ENCODE measurements at regions not wholly inside any gene's neighbourhood (a gene's known extent, or its start where the extent isn't known, plus 50 kb on each side); places are given as distances from the start of the nearest gene placed in this dataset.

DNA sequence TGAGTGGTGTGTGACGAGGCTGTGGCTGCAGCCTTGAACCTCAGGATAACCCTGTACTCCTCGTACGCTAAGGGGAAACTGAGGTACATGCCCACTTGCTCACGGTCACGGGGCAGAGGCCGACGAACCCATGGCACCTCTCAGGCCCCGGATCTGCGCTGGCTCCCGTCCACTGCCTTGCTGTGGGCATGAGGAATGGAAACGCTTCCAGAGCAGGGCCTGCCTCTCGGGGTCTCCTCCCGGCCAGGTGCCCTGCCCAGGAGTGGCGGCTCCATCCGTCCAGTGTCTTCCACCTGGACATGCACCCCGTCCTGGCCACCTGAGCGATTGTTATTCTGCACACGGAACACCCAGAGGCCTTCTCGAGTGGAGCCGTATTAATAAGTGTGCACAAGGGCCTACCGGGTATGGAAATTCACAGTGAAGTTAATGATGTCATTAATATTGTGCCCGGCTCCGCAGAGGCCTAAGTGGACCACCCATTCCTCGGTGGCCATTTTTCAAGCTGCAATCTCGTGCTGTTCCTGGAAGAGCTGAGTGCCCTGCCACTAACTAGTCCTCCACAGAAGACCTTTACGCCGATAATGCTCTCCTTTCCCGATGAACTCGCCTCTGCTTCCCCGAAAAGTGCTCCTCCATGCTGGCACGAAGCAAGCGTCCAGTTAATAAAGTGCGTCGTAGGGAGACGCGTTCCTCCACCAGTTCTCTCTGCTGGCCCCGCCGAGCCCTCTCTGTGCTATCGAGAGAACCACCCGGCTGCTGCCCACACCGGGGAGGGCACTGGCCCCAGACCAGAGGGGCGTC, 927.9 kb downstream of the BRD1 start:
- Histone ChIP-seq H3K9me3 (ENCODE audit: control insufficient read depth, insufficient read depth, low read depth, low read length) (no peaks in the 10 kb centered on the region), H3K27ac (ENCODE audit: extremely low read depth, low read depth, low read length) (no peak overlapping the region), H3K4me3 (ENCODE audit: low read depth, low read length) (no peak overlapping the region), H3K36me3 (ENCODE audit: control insufficient read depth in 2 of 2, insufficient read depth in 1 of 2, low read length in 2 of 2) (no peaks in the 10 kb centered on the region), H3K4me1 (ENCODE audit: control insufficient read depth, insufficient read depth, low read length) (no peaks in the 10 kb centered on the region)
- ChIA-PET CTCF (interaction anchor here (0.6 to 0.7 kb wide), 2 partner anchors 9 to 352 kb away, joined by 3 to 4 read pairs; no protein-coding TSS in a partner anchor), POLR2A (no interaction called here)
- no peak for TF ChIP-seq ZNF138 (tag by site-specific recombination; IDR thresholded peaks at IDR 0.05; ENCODE audit: borderline replicate concordance)
- no peak for TF ChIP-seq ZNF560 (tag by site-specific recombination; IDR thresholded peaks at IDR 0.05; ENCODE audit: borderline replicate concordance)
- no peak for TF ChIP-seq IKZF3 (tag by site-specific recombination; IDR thresholded peaks at IDR 0.05)
- no peak for TF ChIP-seq ZNF426 (tag by site-specific recombination; IDR thresholded peaks at IDR 0.05)
- no peak for TF ChIP-seq RBAK (tag by site-specific recombination; IDR thresholded peaks at IDR 0.05)
- no peak for TF ChIP-seq ZNF629 (tag by site-specific recombination; IDR thresholded peaks at IDR 0.05)
- TF ChIP-seq ATF2 (tag by site-specific recombination; IDR thresholded peaks at IDR 0.05; ENCODE audit: low read depth), result 0 out of 2 replicates have a peak, but pooled peaks have one; percentile 13

DNA sequence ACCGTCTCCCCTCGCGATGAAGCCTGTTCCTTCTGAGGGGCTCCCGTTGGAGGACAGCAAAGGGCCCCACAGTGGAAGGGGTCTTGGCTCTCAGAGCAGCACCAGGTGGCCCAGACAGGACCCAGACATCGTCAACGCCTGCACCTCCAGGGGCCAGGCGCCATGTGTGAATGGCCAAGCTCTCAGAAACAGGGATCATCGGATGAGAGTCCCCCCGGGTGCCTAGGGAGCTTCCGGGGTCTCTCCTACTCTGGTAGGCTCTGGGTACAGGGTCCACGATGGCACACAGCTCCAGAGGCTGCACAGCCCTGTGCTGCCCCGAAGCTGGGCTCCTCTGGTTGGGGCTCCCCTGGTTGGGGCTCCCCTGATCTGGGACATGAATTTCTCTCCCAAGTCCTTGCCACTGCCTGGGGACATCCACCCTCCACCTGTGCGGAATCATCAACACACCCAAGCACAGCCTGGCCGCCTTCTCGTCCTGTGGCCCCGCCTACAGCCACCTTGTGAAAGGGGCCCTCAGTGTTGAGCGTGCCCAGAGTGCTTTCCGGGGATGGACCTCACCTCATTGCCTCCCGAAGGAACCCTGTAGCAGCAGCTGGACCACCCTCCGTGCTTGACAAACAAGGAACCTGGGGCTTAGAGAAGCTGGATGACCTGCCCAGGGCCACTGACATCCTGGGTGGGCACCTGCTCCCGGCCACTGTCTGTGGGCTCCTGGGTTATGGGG, 929.0 kb downstream of the BRD1 start:
- ChIA-PET CTCF (no interaction called here), POLR2A (no interaction called here)
- no peaks in the 10 kb centered on the region for H3K36me3 ChIP-seq (ENCODE audit: control insufficient read depth in 2 of 2, insufficient read depth in 1 of 2, low read length in 2 of 2)
- no peak for TF ChIP-seq ZXDB (tag by site-specific recombination; IDR thresholded peaks at IDR 0.05)
- TF ChIP-seq ZBTB48 (tag by site-specific recombination; IDR thresholded peaks at IDR 0.05), result no peak
- TF ChIP-seq FEZF1 (tag by site-specific recombination; IDR thresholded peaks at IDR 0.05), result no peak
- no peak for TF ChIP-seq ZNF571 (tag by site-specific recombination; IDR thresholded peaks at IDR 0.05)
- no peak for TF ChIP-seq INSM2 (tag by site-specific recombination; IDR thresholded peaks at IDR 0.05)
- TF ChIP-seq ZNF19 (tag by site-specific recombination; IDR thresholded peaks at IDR 0.05; ENCODE audit: low read depth), result no peak
- no peak for TF ChIP-seq ZNF121 (tag by site-specific recombination; IDR thresholded peaks at IDR 0.05)
- no peak for TF ChIP-seq ZNF747 (tag by site-specific recombination; IDR thresholded peaks at IDR 0.05)
- no peak for TF ChIP-seq ZNF558 (tag by site-specific recombination; IDR thresholded peaks at IDR 0.05)
- TF ChIP-seq, protein P1, sequence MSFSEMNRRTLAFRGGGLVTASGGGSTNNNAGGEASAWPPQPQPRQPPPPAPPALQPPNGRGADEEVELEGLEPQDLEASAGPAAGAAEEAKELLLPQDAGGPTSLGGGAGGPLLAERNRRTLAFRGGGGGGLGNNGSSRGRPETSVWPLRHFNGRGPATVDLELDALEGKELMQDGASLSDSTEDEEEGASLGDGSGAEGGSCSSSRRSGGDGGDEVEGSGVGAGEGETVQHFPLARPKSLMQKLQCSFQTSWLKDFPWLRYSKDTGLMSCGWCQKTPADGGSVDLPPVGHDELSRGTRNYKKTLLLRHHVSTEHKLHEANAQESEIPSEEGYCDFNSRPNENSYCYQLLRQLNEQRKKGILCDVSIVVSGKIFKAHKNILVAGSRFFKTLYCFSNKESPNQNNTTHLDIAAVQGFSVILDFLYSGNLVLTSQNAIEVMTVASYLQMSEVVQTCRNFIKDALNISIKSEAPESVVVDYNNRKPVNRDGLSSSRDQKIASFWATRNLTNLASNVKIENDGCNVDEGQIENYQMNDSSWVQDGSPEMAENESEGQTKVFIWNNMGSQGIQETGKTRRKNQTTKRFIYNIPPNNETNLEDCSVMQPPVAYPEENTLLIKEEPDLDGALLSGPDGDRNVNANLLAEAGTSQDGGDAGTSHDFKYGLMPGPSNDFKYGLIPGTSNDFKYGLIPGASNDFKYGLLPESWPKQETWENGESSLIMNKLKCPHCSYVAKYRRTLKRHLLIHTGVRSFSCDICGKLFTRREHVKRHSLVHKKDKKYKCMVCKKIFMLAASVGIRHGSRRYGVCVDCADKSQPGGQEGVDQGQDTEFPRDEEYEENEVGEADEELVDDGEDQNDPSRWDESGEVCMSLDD (tag by site-specific recombination; IDR thresholded peaks at IDR 0.05), result no peak
- TF ChIP-seq ZNF473 (tag by site-specific recombination; IDR thresholded peaks at IDR 0.05), result no peak
- no peak for TF ChIP-seq ZNF362 (tag by site-specific recombination; IDR thresholded peaks at IDR 0.05)
- TF ChIP-seq KLF7 (tag by site-specific recombination; IDR thresholded peaks at IDR 0.05; ENCODE audit: borderline replicate concordance), result no peak
- TF ChIP-seq GLI2 (tag by site-specific recombination; IDR thresholded peaks at IDR 0.05; ENCODE audit: borderline replicate concordance, low read depth), result no peak
- TF ChIP-seq ZNF830 (tag by site-specific recombination; IDR thresholded peaks at IDR 0.05; ENCODE audit: low read depth), result no peak
- no peak for TF ChIP-seq ZNF2 (tag by site-specific recombination; IDR thresholded peaks at IDR 0.05)
- no peak for TF ChIP-seq ZNF148 (tag by site-specific recombination; IDR thresholded peaks at IDR 0.05; ENCODE audit: borderline replicate concordance)

More for the DNA sequence above, 929.0 kb downstream of the BRD1 start:
- Histone ChIP-seq H3K4me1 (ENCODE audit: control insufficient read depth, insufficient read depth, low read length) (no peaks in the 10 kb centered on the region), H3K9me3 (ENCODE audit: control insufficient read depth, insufficient read depth, low read depth, low read length) (no peaks in the 10 kb centered on the region), H3K27ac (ENCODE audit: extremely low read depth, low read depth, low read length) (no peak overlapping the region), H3K4me3 (ENCODE audit: low read depth, low read length) (no peak overlapping the region)
